IMR-90 (cell line): ENCODE measurements at regions not wholly inside any gene's neighbourhood (a gene's known extent, or its start where the extent isn't known, plus 50 kb on each side); places are given as distances from the start of the nearest gene placed in this dataset.

ENCODE experiments used
- BHLHE40 ChIP-seq: fragments of 150-350 bp; IDR thresholded peaks from 2 replicates; pipeline ENCODE4 v1.6.1; 2016; ENCODE audit warnings: mild to moderate bottlenecking, low read depth, low read length
- CEBPB ChIP-seq: IDR thresholded peaks from 2 replicates; pipeline ENCODE4 v1.6.1; 2012; ENCODE audit warnings: low read depth, low read length, improper control_type of control experiment
- CHD1 ChIP-seq: IDR thresholded peaks from 2 replicates; pipeline ENCODE4 v1.6.1; 2012; ENCODE audit warnings: low read depth, low read length, improper control_type of control experiment
- FOS ChIP-seq: fragments of 150-350 bp; IDR thresholded peaks from 2 replicates; pipeline ENCODE4 v1.6.1; 2016; ENCODE audit warnings: low read depth, low read length
- MAFK ChIP-seq: IDR thresholded peaks from 2 replicates; pipeline ENCODE4 v1.6.1; 2012; ENCODE audit warnings: low read depth, low read length, improper control_type of control experiment
- MAZ ChIP-seq: IDR thresholded peaks from 2 replicates; pipeline ENCODE4 v1.6.1; 2012; ENCODE audit warnings: low read depth, mild to moderate bottlenecking, low read length, improper control_type of control experiment, moderate library complexity, borderline replicate concordance
- MXI1 ChIP-seq: IDR thresholded peaks from 2 replicates; pipeline ENCODE4 v1.6.1; 2012; ENCODE audit warnings: low read depth, mild to moderate bottlenecking, low read length, moderate library complexity, borderline replicate concordance
- NFE2L2 ChIP-seq: fragments of 150-350 bp; IDR thresholded peaks from 2 replicates; pipeline ENCODE4 v1.6.1; 2016; ENCODE audit warnings: low read depth, mild to moderate bottlenecking, low read length
- POLR2A ChIP-seq: IDR thresholded peaks from 2 replicates; pipeline ENCODE4 v1.6.1; 2012; ENCODE audit warnings: mild to moderate bottlenecking, low read depth, low read length
- RAD21 ChIP-seq: IDR thresholded peaks from 2 replicates; pipeline ENCODE4 v1.6.1; 2012; ENCODE audit warnings: low read length, improper control_type of control experiment
- RCOR1 ChIP-seq: IDR thresholded peaks from 2 replicates; pipeline ENCODE4 v1.6.1; 2012; ENCODE audit warnings: mild to moderate bottlenecking, low read length, improper control_type of control experiment; ENCODE audit not compliant: insufficient replicate concordance
- RFX5 ChIP-seq: IDR thresholded peaks from 2 replicates; pipeline ENCODE4 v1.8.0; 2012; ENCODE audit warnings: low read depth, mild to moderate bottlenecking, low read length, moderate library complexity
- TF ChIP-seq, protein P1 (sequence below): conservative IDR thresholded peaks from 2 replicates; pipeline ENCODE4 v1.5.1; 2012; ENCODE audit warnings: mild to moderate bottlenecking, low read depth, low read length, improper control_type of control experiment
- TF ChIP-seq, protein P2 (sequence below): fragments of 150-350 bp; IDR thresholded peaks from 2 replicates; pipeline ENCODE4 v1.6.1; 2016; ENCODE audit warnings: low read depth, mild to moderate bottlenecking, low read length, moderate library complexity, borderline replicate concordance

DNA sequence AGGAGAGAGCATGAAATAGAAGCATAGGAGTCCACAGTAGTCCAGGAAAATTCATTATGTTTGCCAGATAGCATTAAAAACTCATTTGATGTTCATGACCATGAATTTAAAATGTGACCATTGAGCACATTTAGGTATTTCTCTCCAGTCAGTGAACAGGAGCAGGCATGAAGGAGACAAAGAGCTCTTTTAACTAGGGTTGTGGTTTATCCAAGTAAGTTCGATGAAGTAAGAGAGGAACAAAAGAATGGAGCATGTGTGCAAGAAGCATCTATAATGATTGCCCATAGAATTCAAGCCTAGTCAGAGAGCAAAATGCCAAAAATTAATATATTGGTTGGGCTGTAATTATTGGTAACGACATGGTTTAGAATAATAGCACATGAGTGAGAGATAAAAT, 342.1 kb upstream of the CCDC54 start:
- TF ChIP-seq RAD21, result no peak
- TF ChIP-seq, protein P1, sequence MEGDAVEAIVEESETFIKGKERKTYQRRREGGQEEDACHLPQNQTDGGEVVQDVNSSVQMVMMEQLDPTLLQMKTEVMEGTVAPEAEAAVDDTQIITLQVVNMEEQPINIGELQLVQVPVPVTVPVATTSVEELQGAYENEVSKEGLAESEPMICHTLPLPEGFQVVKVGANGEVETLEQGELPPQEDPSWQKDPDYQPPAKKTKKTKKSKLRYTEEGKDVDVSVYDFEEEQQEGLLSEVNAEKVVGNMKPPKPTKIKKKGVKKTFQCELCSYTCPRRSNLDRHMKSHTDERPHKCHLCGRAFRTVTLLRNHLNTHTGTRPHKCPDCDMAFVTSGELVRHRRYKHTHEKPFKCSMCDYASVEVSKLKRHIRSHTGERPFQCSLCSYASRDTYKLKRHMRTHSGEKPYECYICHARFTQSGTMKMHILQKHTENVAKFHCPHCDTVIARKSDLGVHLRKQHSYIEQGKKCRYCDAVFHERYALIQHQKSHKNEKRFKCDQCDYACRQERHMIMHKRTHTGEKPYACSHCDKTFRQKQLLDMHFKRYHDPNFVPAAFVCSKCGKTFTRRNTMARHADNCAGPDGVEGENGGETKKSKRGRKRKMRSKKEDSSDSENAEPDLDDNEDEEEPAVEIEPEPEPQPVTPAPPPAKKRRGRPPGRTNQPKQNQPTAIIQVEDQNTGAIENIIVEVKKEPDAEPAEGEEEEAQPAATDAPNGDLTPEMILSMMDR, result no peak
- TF ChIP-seq POLR2A, result no peak
- no peak for TF ChIP-seq CEBPB
- no peak for TF ChIP-seq BHLHE40
- TF ChIP-seq RFX5, result no peak
- TF ChIP-seq RCOR1, result no peak
- no peak for TF ChIP-seq MAFK
- TF ChIP-seq NFE2L2, result no peak
- no peak for TF ChIP-seq MXI1
- TF ChIP-seq CHD1, result no peak
- TF ChIP-seq, protein P2, sequence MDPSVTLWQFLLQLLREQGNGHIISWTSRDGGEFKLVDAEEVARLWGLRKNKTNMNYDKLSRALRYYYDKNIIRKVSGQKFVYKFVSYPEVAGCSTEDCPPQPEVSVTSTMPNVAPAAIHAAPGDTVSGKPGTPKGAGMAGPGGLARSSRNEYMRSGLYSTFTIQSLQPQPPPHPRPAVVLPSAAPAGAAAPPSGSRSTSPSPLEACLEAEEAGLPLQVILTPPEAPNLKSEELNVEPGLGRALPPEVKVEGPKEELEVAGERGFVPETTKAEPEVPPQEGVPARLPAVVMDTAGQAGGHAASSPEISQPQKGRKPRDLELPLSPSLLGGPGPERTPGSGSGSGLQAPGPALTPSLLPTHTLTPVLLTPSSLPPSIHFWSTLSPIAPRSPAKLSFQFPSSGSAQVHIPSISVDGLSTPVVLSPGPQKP, result no peak
- no peak for TF ChIP-seq MAZ
- no peak for TF ChIP-seq FOS
